Uterus (tissue), 2 donors: ENCODE measurements at regions not wholly inside any gene's neighbourhood (a gene's known extent, or its start where the extent isn't known, plus 50 kb on each side); places are given as distances from the start of the nearest gene placed in this dataset.

Experiments
- CTCF ChIP-seq, 4 experiments: fragments of 200-600 bp in 2 of 4; fragments of 450-650 bp in 2 of 4; sonication (generic) in 2 of 4; IDR thresholded peaks; one replicate each; pipeline ENCODE4 v1.5.1; 2016 to 2019; ENCODE audit warnings: antibody characterized with exemption in 4 of 4, mild to moderate bottlenecking in 2 of 4, moderate library complexity in 1 of 4
- POLR2A ChIP-seq, 2 donors: fragments of 450-650 bp; IDR thresholded peaks; one replicate each; pipeline ENCODE4 v1.6.1; 2016; ENCODE audit warnings: antibody characterized with exemption in 2 of 2, mild to moderate bottlenecking in 1 of 2, moderate library complexity in 1 of 2

DNA sequence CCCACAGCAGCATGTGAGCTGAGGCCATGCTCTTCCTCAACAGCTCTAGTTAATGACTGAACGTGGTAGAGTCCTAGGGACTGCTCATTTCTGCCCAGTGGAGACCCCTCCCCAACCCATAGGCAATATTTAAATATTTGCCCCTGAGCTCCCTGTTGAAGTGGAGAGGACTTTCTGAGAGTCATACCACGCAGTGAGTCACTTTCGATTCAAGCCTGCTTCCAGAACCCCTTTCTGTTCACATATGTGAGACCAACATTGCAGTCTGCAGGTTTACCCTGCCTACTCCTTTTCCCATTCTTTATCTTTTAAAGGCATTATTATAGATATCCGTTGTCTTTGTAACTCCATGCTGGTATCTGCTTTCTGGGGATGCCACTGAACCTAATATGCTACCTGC, 946.3 kb downstream of the JRKL start:
- TF ChIP-seq POLR2A (IDR thresholded peaks at IDR 0.05), result no peak
- TF ChIP-seq CTCF (IDR thresholded peaks at IDR 0.05), result no peak
